ENCODE measurements at regions not wholly inside any gene's neighbourhood (a gene's known extent, or its start where the extent isn't known, plus 50 kb on each side); places are given as distances from the start of the nearest gene placed in this dataset.
"Not testable (repeated sequence)": the region's sequence is repeated elsewhere in the genome, so short reads cannot be mapped to it uniquely, and the experiment has no call there.

- H3K27me3 Mint-ChIP-seq (ENCODE audit: low read depth in 3 of 3): peaks cover 4 to 13% (median 7%) of the 10 kb centered on the region in 3 donors
- H3K27ac ChIP-seq (ENCODE audit: low read depth in 1 of 2, low read length in 2 of 2); H3K9ac ChIP-seq (ENCODE audit: insufficient read depth, low read length, poor library complexity, severe bottlenecking); H3K4me1 ChIP-seq (ENCODE audit: control insufficient read depth in 1 of 2, insufficient read depth in 2 of 2, low read length in 2 of 2); H3K27ac Mint-ChIP-seq; H3K9me3 ChIP-seq (replicated peaks in 1 of 2; ENCODE audit: control insufficient read depth in 1 of 2, insufficient read depth in 1 of 2, low read length in 2 of 2); H3K79me2 ChIP-seq (ENCODE audit: insufficient read depth, low read length); H3K4me3 ChIP-seq (replicated peaks in 1 of 3; ENCODE audit: low read depth in 2 of 3, low read length in 3 of 3); DNase-seq; H3K4me3 Mint-ChIP-seq; H3K27me3 ChIP-seq (ENCODE audit: control insufficient read depth in 2 of 2, insufficient read depth in 2 of 2, low read length in 2 of 2); H3K9me3 Mint-ChIP-seq; H4K20me1 ChIP-seq (ENCODE audit: insufficient read depth, low read length); H3K36me3 Mint-ChIP-seq; intact Hi-C loops (cut with micrococcal nuclease); H2AFZ ChIP-seq (ENCODE audit: insufficient read depth, low read depth, low read length, poor library complexity, severe bottlenecking); H3K36me3 ChIP-seq (replicated peaks in 1 of 2; ENCODE audit: control insufficient read depth in 1 of 2, insufficient read depth in 2 of 2, low read length in 2 of 2); H3K4me2 ChIP-seq (replicated peaks; ENCODE audit: extremely low read depth, low read length, poor library complexity, severe bottlenecking); H3K4me1 Mint-ChIP-seq: not testable (repeated sequence)
- WGBS (ENCODE audit: insufficient coverage): no CpG with 5 or more reads among the region's 1 CpG
These were observed 96.9 kb downstream of the UNC93B1 start for GRCh38 chr11:67906969-67907368.

DNA sequence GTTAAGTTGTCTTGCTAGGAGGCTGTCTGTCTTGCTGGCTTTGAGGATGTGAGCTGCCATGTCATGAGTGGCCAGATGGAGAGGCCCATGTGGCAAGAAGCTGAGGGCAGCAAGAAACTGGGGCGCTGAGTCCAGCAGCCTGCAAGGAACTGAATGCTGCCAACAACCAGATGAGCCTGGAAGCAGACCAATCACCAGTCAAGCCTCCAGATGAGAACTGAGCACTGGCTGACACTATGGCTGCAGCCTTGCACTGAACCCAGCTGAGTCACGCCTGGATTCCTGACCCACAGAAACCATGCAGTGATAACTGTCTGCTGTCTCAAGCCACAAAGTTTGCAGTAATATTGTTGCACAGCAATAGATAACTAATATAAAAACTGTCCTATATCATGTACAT is 104.4 kb downstream of the UNC93B1 start:
- H3K9me3 ChIP-seq (replicated peaks in 1 of 2; ENCODE audit: control insufficient read depth in 1 of 2, insufficient read depth in 1 of 2, low read length in 2 of 2); H3K36me3 ChIP-seq (replicated peaks in 1 of 2; ENCODE audit: control insufficient read depth in 1 of 2, insufficient read depth in 2 of 2, low read length in 2 of 2); H3K9me3 Mint-ChIP-seq; H3K4me3 ChIP-seq (replicated peaks in 1 of 3; ENCODE audit: low read depth in 2 of 3, low read length in 3 of 3); H3K4me1 ChIP-seq (ENCODE audit: control insufficient read depth in 1 of 2, insufficient read depth in 2 of 2, low read length in 2 of 2); H3K27ac Mint-ChIP-seq; H3K27ac ChIP-seq (ENCODE audit: low read depth in 1 of 2, low read length in 2 of 2); H3K9ac ChIP-seq (ENCODE audit: insufficient read depth, low read length, poor library complexity, severe bottlenecking); H3K4me2 ChIP-seq (replicated peaks; ENCODE audit: extremely low read depth, low read length, poor library complexity, severe bottlenecking); H3K27me3 ChIP-seq (ENCODE audit: control insufficient read depth in 2 of 2, insufficient read depth in 2 of 2, low read length in 2 of 2); H2AFZ ChIP-seq (ENCODE audit: insufficient read depth, low read depth, low read length, poor library complexity, severe bottlenecking); H3K79me2 ChIP-seq (ENCODE audit: insufficient read depth, low read length); H3K4me1 Mint-ChIP-seq; DNase-seq; intact Hi-C loops (cut with micrococcal nuclease); H4K20me1 ChIP-seq (ENCODE audit: insufficient read depth, low read length); H3K36me3 Mint-ChIP-seq; H3K4me3 Mint-ChIP-seq: not testable (repeated sequence)
- peaks cover 3 to 11% (median 4%) of the 10 kb centered on the region in 3 donors for H3K27me3 Mint-ChIP-seq (ENCODE audit: low read depth in 3 of 3)
- 80% methylated on average over 1 of the region's 2 CpGs for whole genome bisulfite sequencing (ENCODE audit: insufficient coverage)

- H3K36me3 ChIP-seq (replicated peaks in 1 of 2; ENCODE audit: control insufficient read depth in 1 of 2, insufficient read depth in 2 of 2, low read length in 2 of 2); H3K9ac ChIP-seq (ENCODE audit: insufficient read depth, low read length, poor library complexity, severe bottlenecking): not testable (repeated sequence)
- WGBS (ENCODE audit: insufficient coverage): no CpG with 5 or more reads among the region's 1 CpG
These were observed 110.4 kb downstream of the UNC93B1 start for GRCh38 chr11:67893487-67893886.

DNA sequence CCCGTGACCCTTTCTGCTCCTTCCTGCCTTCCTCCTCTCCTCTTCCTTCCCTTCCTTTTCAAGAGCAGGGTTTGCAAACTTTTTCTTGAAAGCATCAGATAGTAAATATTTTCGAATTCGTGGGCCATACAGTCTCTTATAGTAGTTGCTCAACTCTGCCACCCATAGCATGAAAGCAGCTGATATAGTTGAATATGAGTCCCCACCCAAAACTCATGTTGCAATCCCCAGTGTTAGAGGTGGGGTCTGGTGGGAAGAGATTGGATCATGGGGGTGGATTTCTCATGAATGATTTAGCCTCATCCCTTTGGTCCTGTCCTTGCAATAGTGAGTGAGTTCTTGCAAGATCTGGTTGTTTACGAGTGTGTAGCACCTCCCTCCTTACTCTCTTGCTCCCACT is 114.3 kb downstream of the UNC93B1 start:
- H3K4me3 ChIP-seq (replicated peaks in 1 of 3; ENCODE audit: low read depth in 2 of 3, low read length in 3 of 3); H3K9me3 ChIP-seq (replicated peaks in 1 of 2; ENCODE audit: control insufficient read depth in 1 of 2, insufficient read depth in 1 of 2, low read length in 2 of 2); H3K4me2 ChIP-seq (replicated peaks; ENCODE audit: extremely low read depth, low read length, poor library complexity, severe bottlenecking); intact Hi-C loops (cut with micrococcal nuclease); H3K36me3 Mint-ChIP-seq; H3K36me3 ChIP-seq (replicated peaks in 1 of 2; ENCODE audit: control insufficient read depth in 1 of 2, insufficient read depth in 2 of 2, low read length in 2 of 2); H3K27ac Mint-ChIP-seq; H4K20me1 ChIP-seq (ENCODE audit: insufficient read depth, low read length); H3K9ac ChIP-seq (ENCODE audit: insufficient read depth, low read length, poor library complexity, severe bottlenecking); H3K27me3 Mint-ChIP-seq (ENCODE audit: low read depth in 3 of 3); H2AFZ ChIP-seq (ENCODE audit: insufficient read depth, low read depth, low read length, poor library complexity, severe bottlenecking); H3K27me3 ChIP-seq (ENCODE audit: control insufficient read depth in 2 of 2, insufficient read depth in 2 of 2, low read length in 2 of 2); H3K79me2 ChIP-seq (ENCODE audit: insufficient read depth, low read length); H3K27ac ChIP-seq (ENCODE audit: low read depth in 1 of 2, low read length in 2 of 2); DNase-seq; H3K4me1 Mint-ChIP-seq; H3K4me1 ChIP-seq (ENCODE audit: control insufficient read depth in 1 of 2, insufficient read depth in 2 of 2, low read length in 2 of 2); H3K4me3 Mint-ChIP-seq: not testable (repeated sequence)
- H3K9me3 Mint-ChIP-seq: peaks cover 15 to 25% (median 18%) of the 10 kb centered on the region in 7 donors
- whole genome bisulfite sequencing (ENCODE audit: insufficient coverage): 50% methylated on average over 2 of the region's 4 CpGs

More at GRCh38 chr11:67893487-67893886, 110.4 kb downstream of the UNC93B1 start:
- H3K27me3 Mint-ChIP-seq (ENCODE audit: low read depth in 3 of 3); H2AFZ ChIP-seq (ENCODE audit: insufficient read depth, low read depth, low read length, poor library complexity, severe bottlenecking); intact Hi-C loops (cut with micrococcal nuclease); H3K27ac ChIP-seq (ENCODE audit: low read depth in 1 of 2, low read length in 2 of 2); H3K4me1 ChIP-seq (ENCODE audit: control insufficient read depth in 1 of 2, insufficient read depth in 2 of 2, low read length in 2 of 2); H3K4me2 ChIP-seq (replicated peaks; ENCODE audit: extremely low read depth, low read length, poor library complexity, severe bottlenecking); H3K4me3 Mint-ChIP-seq; H3K4me3 ChIP-seq (replicated peaks in 1 of 3; ENCODE audit: low read depth in 2 of 3, low read length in 3 of 3); H3K79me2 ChIP-seq (ENCODE audit: insufficient read depth, low read length); H3K4me1 Mint-ChIP-seq; H3K27ac Mint-ChIP-seq; H3K27me3 ChIP-seq (ENCODE audit: control insufficient read depth in 2 of 2, insufficient read depth in 2 of 2, low read length in 2 of 2); H3K9me3 ChIP-seq (replicated peaks in 1 of 2; ENCODE audit: control insufficient read depth in 1 of 2, insufficient read depth in 1 of 2, low read length in 2 of 2); H4K20me1 ChIP-seq (ENCODE audit: insufficient read depth, low read length); H3K36me3 Mint-ChIP-seq; DNase-seq: not testable (repeated sequence)
- H3K9me3 Mint-ChIP-seq: peaks cover 16 to 28% (median 21%) of the 10 kb centered on the region in 7 donors

Data from CD14-positive monocyte (primary cell).